K562 (cell line): ENCODE measurements at regions not wholly inside any gene's neighbourhood (a gene's known extent, or its start where the extent isn't known, plus 50 kb on each side); places are given as distances from the start of the nearest gene placed in this dataset.
"Not testable (repeated sequence)": the region's sequence is repeated elsewhere in the genome, so short reads cannot be mapped to it uniquely, and the experiment has no call there.

Experiments
- ATAC-seq: fragments of 200-7000 bp; cut with Tn5 transposase; 3 replicates; pipeline ENCODE4 v1.9.1; 2020; ENCODE audit warnings: moderate library complexity
- BruUV-seq: library from RNA; stranded (reverse); fragments of 400-500 nt; replicated peaks from 2 replicates; lab custom pipeline; 2021; lab: Mats Ljungman, UMichigan
- CTCF ChIA-PET: fragments of 300-600 bp; formaldehyde crosslinking; extraction: SDS; loops from one replicate; lab custom pipeline; 2021; ENCODE audit warnings: low intra/inter-chr PET ratio; lab: Yijun Ruan, JAX
- POLR2A ChIA-PET: fragments of 300-600, 350-650 bp; sonication (Branson Sonifier 250); formaldehyde crosslinking; extraction: SDS; loops from one replicate; lab custom pipeline; 2021; ENCODE audit warnings: antibody characterized with exemption, inconsistent platforms; lab: Yijun Ruan, JAX
- DNase-seq, 4 experiments: peaks; one replicate each; pipeline versions ENCODE4 v3.0.0 to v3.0.0-alpha.2; 2011 to 2018; ENCODE audit warnings: low spot score in 3 of 4, mixed read lengths in 3 of 4; ENCODE audit errors: extremely low read depth in 1 of 4
- FAIRE-seq: peaks from 2 replicates; lab custom pipeline; 2011; peaks lifted over from hg19 to GRCh38; lab: Jason Lieb, UNC
- H2AFZ ChIP-seq: 2 replicates; pipeline ENCODE4 v1.6.0; 2011; ENCODE audit warnings: low read depth, low read length, control low read depth, inconsistent platforms
- H3K27ac ChIP-seq: fragments of 200-600 bp; 3 replicates; pipeline ENCODE4 v1.8.0; 2011; ENCODE audit warnings: low read depth, mild to moderate bottlenecking, control low read depth, inconsistent platforms, low read length, moderate library complexity, mixed read lengths; ENCODE audit errors: extremely low read depth
- H3K27me3 ChIP-seq, 2 experiments: fragments of 300-600 bp in 1 of 2; 2 replicates in 1 of 2; 3 replicates in 1 of 2; pipeline versions ENCODE4 v1.6.0 to v1.8.0; 2011; ENCODE audit warnings: inconsistent platforms in 2 of 2, low read length in 2 of 2, mild to moderate bottlenecking in 1 of 2, mixed read lengths in 1 of 2, moderate library complexity in 1 of 2; ENCODE audit not compliant: control insufficient read depth in 2 of 2, insufficient read depth in 2 of 2
- H3K36me3 ChIP-seq: fragments of 300-600 bp; 3 replicates; pipeline ENCODE4 v1.8.0; 2011; ENCODE audit warnings: mild to moderate bottlenecking, low read length, inconsistent platforms; ENCODE audit not compliant: control insufficient read depth, insufficient read depth
- H3K4me1 ChIP-seq, 2 experiments: fragments of 200-600 bp in 1 of 2; replicated peaks in 1 of 2; 2 replicates in 1 of 2; 3 replicates in 1 of 2; pipeline versions ENCODE4 v1.5.1 to v1.8.0; 2011; ENCODE audit warnings: inconsistent platforms in 2 of 2, low read length in 2 of 2, mild to moderate bottlenecking in 1 of 2, mixed read lengths in 1 of 2, moderate library complexity in 1 of 2; ENCODE audit not compliant: control insufficient read depth in 2 of 2, insufficient read depth in 2 of 2
- H3K4me2 ChIP-seq: 2 replicates; pipeline ENCODE4 v1.6.1; 2011; ENCODE audit warnings: low read length, control low read depth, inconsistent platforms, mixed read lengths; ENCODE audit not compliant: insufficient read depth
- H3K4me3 ChIP-seq: fragments of 200-600 bp; sonication (generic), shearing (Covaris generic); 2 replicates; pipeline ENCODE4 v1.5.1; 2016; ENCODE audit warnings: control low read depth, inconsistent platforms
- H3K79me2 ChIP-seq: fragments of 200-600 bp; 3 replicates; pipeline ENCODE4 v1.8.0; 2011; ENCODE audit warnings: low read length, inconsistent platforms; ENCODE audit not compliant: control insufficient read depth, insufficient read depth
- H3K9ac ChIP-seq, 2 experiments: 2 replicates each; pipeline versions ENCODE4 v1.6.0 to v1.6.1; 2011; ENCODE audit warnings: low read depth in 2 of 2, low read length in 2 of 2, control low read depth in 1 of 2, inconsistent platforms in 1 of 2, mild to moderate bottlenecking in 1 of 2, mixed read lengths in 1 of 2; ENCODE audit not compliant: insufficient read depth in 1 of 2
- H3K9me1 ChIP-seq: one replicate; pipeline ENCODE4 v1.6.0; 2011; ENCODE audit warnings: inconsistent platforms, mild to moderate bottlenecking, low read length, moderate library complexity; ENCODE audit not compliant: control insufficient read depth, insufficient read depth
- H3K9me3 ChIP-seq: replicated peaks from 2 replicates; pipeline ENCODE4 v1.5.1; 2011; ENCODE audit warnings: low read depth, low read length, inconsistent platforms; ENCODE audit not compliant: control insufficient read depth, insufficient read depth
- H4K20me1 ChIP-seq: replicated peaks from 2 replicates; pipeline ENCODE4 v1.6.1; 2011; ENCODE audit warnings: low read length, inconsistent platforms, mixed read lengths; ENCODE audit not compliant: control insufficient read depth, insufficient read depth
- WGBS: fragments of 100-300 bp; shearing (Covaris generic); methylation state at CpG from one replicate; pipeline ENCODE4 v1.1.6; 2016; ENCODE audit warnings: low coverage, mixed read lengths; ENCODE audit not compliant: insufficient coverage; ENCODE audit errors: missing lambda C conversion rate; 5-methylcytosine and 5-hydroxymethylcytosine counted together
- in situ Hi-C: fragments of 300-500 bp; cut with MboI; formaldehyde crosslinking; loops from 4 replicates; pipeline ENCODE4 v1.15.0; 2018; ENCODE audit warnings: inconsistent platforms, mixed read lengths
- intact Hi-C: fragments of 100-400 bp; cut with micrococcal nuclease; formaldehyde crosslinking; loops from 2 replicates; pipeline ENCODE4 v1.14.2; 2022

GRCh38 chr4:118505491-118505890 is 152.7 kb upstream of the PRSS12 start:
- H4K20me1 ChIP-seq, H3K79me2 ChIP-seq, CTCF ChIA-PET, intact Hi-C loops, H3K27me3 ChIP-seq, ATAC-seq, FAIRE-seq, H3K4me1 ChIP-seq, H3K27ac ChIP-seq, H3K9me1 ChIP-seq, in situ Hi-C loops, DNase-seq, H3K9me3 ChIP-seq, BruUV-seq, POLR2A ChIA-PET, H3K36me3 ChIP-seq, H3K4me2 ChIP-seq, H3K9ac ChIP-seq, H2AFZ ChIP-seq, H3K4me3 ChIP-seq: not testable (repeated sequence)
- WGBS = 17% methylated on average over 2 of the region's 3 CpGs

- H3K4me2 ChIP-seq, H4K20me1 ChIP-seq, H3K36me3 ChIP-seq, H3K79me2 ChIP-seq, H3K4me3 ChIP-seq, H2AFZ ChIP-seq, CTCF ChIA-PET, intact Hi-C loops, in situ Hi-C loops, BruUV-seq, H3K4me1 ChIP-seq, H3K9me3 ChIP-seq, H3K9me1 ChIP-seq, FAIRE-seq, H3K27ac ChIP-seq, ATAC-seq, H3K9ac ChIP-seq, DNase-seq, H3K27me3 ChIP-seq, POLR2A ChIA-PET: not testable (repeated sequence)
- WGBS = 0% methylated on average over 3 of the region's 3 CpGs
Measured at GRCh38 chr4:118512870-118513269, 160.1 kb upstream of the PRSS12 start.

GRCh38 chr4:118514332-118514731 is 161.5 kb upstream of the PRSS12 start:
- FAIRE-seq, CTCF ChIA-PET, H3K4me2 ChIP-seq, H3K9ac ChIP-seq, H3K9me1 ChIP-seq, H3K36me3 ChIP-seq, DNase-seq, H3K4me1 ChIP-seq, H4K20me1 ChIP-seq, H3K27me3 ChIP-seq, H3K4me3 ChIP-seq, H3K9me3 ChIP-seq, H3K27ac ChIP-seq, BruUV-seq, intact Hi-C loops, POLR2A ChIA-PET, H2AFZ ChIP-seq, H3K79me2 ChIP-seq, in situ Hi-C loops, ATAC-seq: not testable (repeated sequence)
- WGBS = 0% methylated on average over 1 of the region's 3 CpGs

- H3K27ac ChIP-seq, intact Hi-C loops, H3K4me2 ChIP-seq, in situ Hi-C loops, H3K36me3 ChIP-seq, H3K79me2 ChIP-seq, H3K9me1 ChIP-seq, CTCF ChIA-PET, H2AFZ ChIP-seq, ATAC-seq, POLR2A ChIA-PET, H3K9ac ChIP-seq, FAIRE-seq, H3K9me3 ChIP-seq, H3K4me1 ChIP-seq, BruUV-seq, H3K27me3 ChIP-seq, H3K4me3 ChIP-seq, H4K20me1 ChIP-seq: not testable (repeated sequence)
- 0% methylated on average over 1 of the region's 1 CpG for WGBS
- DNase-seq = peak in 1 of 4 experiments; percentile 6
Measured at GRCh38 chr4:118516107-118516506, 163.3 kb upstream of the PRSS12 start.
